ENCODE measurements at regions not wholly inside any gene's neighbourhood (a gene's known extent, or its start where the extent isn't known, plus 50 kb on each side); places are given as distances from the start of the nearest gene placed in this dataset.

DNA sequence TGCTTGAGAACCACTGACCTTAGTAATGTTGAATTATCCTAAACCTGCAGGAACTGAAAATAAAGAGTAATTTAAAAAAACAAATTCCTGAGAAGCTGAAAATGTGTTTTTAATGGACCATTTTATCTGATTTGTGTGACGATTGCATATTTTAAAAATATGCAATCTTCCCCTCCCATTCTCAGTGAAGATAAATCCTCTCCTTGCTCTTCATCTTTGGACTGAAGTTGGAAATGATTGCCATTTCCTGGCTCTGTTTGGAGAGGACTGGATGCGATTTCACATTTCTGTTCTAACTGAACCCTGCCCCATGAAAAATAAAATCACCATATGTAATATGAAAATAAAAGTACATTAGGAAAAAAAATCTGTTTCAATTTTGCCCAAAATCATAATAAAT is 216.3 kb downstream of the SLC6A15 start:
- Mint-ChIP-seq H3K4me1 (ENCODE audit: low read depth) (no peaks in the 10 kb centered on the region), H3K4me3 (no peak overlapping the region), H3K36me3 (ENCODE audit: low read depth) (no peaks in the 10 kb centered on the region), H3K27ac (no peak overlapping the region), H3K9me3 (no peaks in the 10 kb centered on the region), H3K27me3 (ENCODE audit: insufficient read depth) (no peaks in the 10 kb centered on the region)
- intact Hi-C loops (cut with micrococcal nuclease) = no loop called here
- DNase-seq (ENCODE audit: low spot score) = no peak

GRCh38 chr12:84694116-84694515 is 218.5 kb downstream of the SLC6A15 start:
- H3K27ac Mint-ChIP-seq = no peak overlapping the region
- H3K27me3 Mint-ChIP-seq (ENCODE audit: insufficient read depth) = no peaks in the 10 kb centered on the region
- H3K4me3 Mint-ChIP-seq = no peak overlapping the region
- intact Hi-C loops (cut with micrococcal nuclease) = no loop called here
- no peaks in the 10 kb centered on the region for H3K4me1 Mint-ChIP-seq (ENCODE audit: low read depth)
- no peak for DNase-seq (ENCODE audit: low spot score)
- H3K36me3 Mint-ChIP-seq (ENCODE audit: low read depth) = no peaks in the 10 kb centered on the region
- no peaks in the 10 kb centered on the region for H3K9me3 Mint-ChIP-seq

DNA sequence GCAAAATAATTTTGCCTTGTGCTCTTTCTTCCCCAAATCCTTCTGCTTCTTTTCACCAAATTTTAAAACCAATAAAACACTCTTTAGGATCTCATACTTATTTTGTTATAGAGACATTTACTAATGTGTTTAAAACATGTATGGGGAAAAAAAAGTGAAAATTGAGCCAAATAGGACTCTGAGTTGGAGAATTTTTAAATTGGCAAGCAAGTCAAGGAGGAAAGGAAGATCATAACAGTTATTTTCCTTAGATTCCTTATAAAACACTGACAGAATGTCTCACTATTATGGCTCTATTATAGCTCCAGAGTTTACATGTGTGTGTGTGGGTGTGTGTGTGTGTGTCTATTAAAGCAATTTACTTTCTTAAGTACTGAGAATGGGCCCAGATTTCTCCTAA is 220.5 kb downstream of the SLC6A15 start:
- no peaks in the 10 kb centered on the region for H3K9me3 Mint-ChIP-seq
- DNase-seq (ENCODE audit: low spot score) = no peak
- intact Hi-C loops (cut with micrococcal nuclease) = no loop called here
- H3K27me3 Mint-ChIP-seq (ENCODE audit: insufficient read depth) = no peaks in the 10 kb centered on the region
- H3K36me3 Mint-ChIP-seq (ENCODE audit: low read depth) = no peaks in the 10 kb centered on the region
- no peaks in the 10 kb centered on the region for H3K4me1 Mint-ChIP-seq (ENCODE audit: low read depth)
- no peak overlapping the region for H3K27ac Mint-ChIP-seq
- H3K4me3 Mint-ChIP-seq = no peak overlapping the region

- H3K9me3 Mint-ChIP-seq = no peaks in the 10 kb centered on the region
- no peaks in the 10 kb centered on the region for H3K27me3 Mint-ChIP-seq (ENCODE audit: insufficient read depth)
- H3K4me3 Mint-ChIP-seq = no peak overlapping the region
- no peaks in the 10 kb centered on the region for H3K36me3 Mint-ChIP-seq (ENCODE audit: low read depth)
- intact Hi-C loops (cut with micrococcal nuclease) = no loop called here
- no peaks in the 10 kb centered on the region for H3K4me1 Mint-ChIP-seq (ENCODE audit: low read depth)
- no peak for DNase-seq (ENCODE audit: low spot score)
- H3K27ac Mint-ChIP-seq = no peak overlapping the region
These were observed 221.3 kb downstream of the SLC6A15 start for GRCh38 chr12:84691266-84691665.

- Mint-ChIP-seq H3K36me3 (ENCODE audit: low read depth) (no peaks in the 10 kb centered on the region), H3K27ac (no peak overlapping the region), H3K4me3 (no peak overlapping the region), H3K27me3 (ENCODE audit: insufficient read depth) (no peaks in the 10 kb centered on the region), H3K4me1 (ENCODE audit: low read depth) (no peaks in the 10 kb centered on the region), H3K9me3 (no peaks in the 10 kb centered on the region)
- no peak for DNase-seq (ENCODE audit: low spot score)
- intact Hi-C loops (cut with micrococcal nuclease) = no loop called here
These were observed 223.0 kb downstream of the SLC6A15 start for GRCh38 chr12:84689638-84690037.

DNA sequence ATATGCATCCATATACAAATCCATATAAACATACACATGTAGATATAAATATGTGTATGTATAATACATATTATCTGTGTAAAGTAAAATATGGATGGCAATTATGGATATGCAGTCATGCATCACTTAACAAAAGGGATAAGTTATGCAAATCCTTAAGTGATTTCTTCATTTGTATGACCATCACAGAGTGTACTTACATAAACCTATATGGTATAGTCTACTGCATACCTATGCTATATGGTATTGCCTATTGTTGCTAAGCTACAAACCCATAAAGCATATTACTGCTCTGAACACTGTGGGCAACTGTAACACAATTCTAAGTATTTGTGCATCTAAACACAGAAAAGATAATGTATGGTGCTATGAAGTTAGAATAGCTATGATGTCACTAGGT is 227.2 kb downstream of the SLC6A15 start:
- H3K4me1 Mint-ChIP-seq (ENCODE audit: low read depth) = no peaks in the 10 kb centered on the region
- H3K27ac Mint-ChIP-seq = no peak overlapping the region
- no peaks in the 10 kb centered on the region for H3K36me3 Mint-ChIP-seq (ENCODE audit: low read depth)
- H3K9me3 Mint-ChIP-seq = no peaks in the 10 kb centered on the region
- no peak for DNase-seq (ENCODE audit: low spot score)
- H3K4me3 Mint-ChIP-seq = no peak overlapping the region
- intact Hi-C loops (cut with micrococcal nuclease) = no loop called here
- H3K27me3 Mint-ChIP-seq (ENCODE audit: insufficient read depth) = no peaks in the 10 kb centered on the region

DNA sequence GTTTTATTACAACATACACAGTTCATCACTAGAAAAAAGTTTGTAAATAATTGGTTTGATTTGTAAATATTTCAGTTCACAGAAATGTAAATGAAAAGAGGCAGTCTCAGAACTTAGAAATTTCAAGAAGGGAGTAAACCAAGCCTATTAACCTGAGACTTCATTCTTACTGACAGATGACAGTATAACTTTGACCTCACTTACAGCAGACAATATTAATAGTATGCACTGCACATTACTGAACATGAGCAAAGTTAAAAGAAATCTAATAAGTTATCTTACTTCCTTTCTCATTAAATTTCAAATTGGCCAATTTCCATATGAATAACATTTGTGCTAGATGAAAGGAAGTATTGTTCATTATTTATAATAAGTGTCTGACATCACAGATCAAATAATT is 235.8 kb downstream of the SLC6A15 start:
- Mint-ChIP-seq H3K36me3 (ENCODE audit: low read depth) (no peaks in the 10 kb centered on the region), H3K9me3 (no peaks in the 10 kb centered on the region), H3K27me3 (ENCODE audit: insufficient read depth) (no peaks in the 10 kb centered on the region), H3K4me3 (no peak overlapping the region), H3K27ac (no peak overlapping the region), H3K4me1 (ENCODE audit: low read depth) (no peaks in the 10 kb centered on the region)
- no peak for DNase-seq (ENCODE audit: low spot score)
- intact Hi-C loops (cut with micrococcal nuclease) = no loop called here

- H3K4me1 Mint-ChIP-seq (ENCODE audit: low read depth) = no peaks in the 10 kb centered on the region
- H3K27me3 Mint-ChIP-seq (ENCODE audit: insufficient read depth) = no peaks in the 10 kb centered on the region
- intact Hi-C loops (cut with micrococcal nuclease) = no loop called here
These were observed 250.8 kb downstream of the SLC6A15 start for GRCh38 chr12:84661786-84662185.

GRCh38 chr12:84660139-84660538 is 252.5 kb downstream of the SLC6A15 start:
- Mint-ChIP-seq H3K4me1 (ENCODE audit: low read depth) (no peaks in the 10 kb centered on the region), H3K36me3 (ENCODE audit: low read depth) (no peaks in the 10 kb centered on the region), H3K27ac (no peak overlapping the region), H3K4me3 (no peak overlapping the region), H3K27me3 (ENCODE audit: insufficient read depth) (no peaks in the 10 kb centered on the region), H3K9me3 (no peaks in the 10 kb centered on the region)
- DNase-seq (ENCODE audit: low spot score) = no peak
- intact Hi-C loops (cut with micrococcal nuclease) = no loop called here

More at GRCh38 chr12:84661786-84662185, 250.8 kb downstream of the SLC6A15 start:
- no peak for DNase-seq (ENCODE audit: low spot score)
- no peak overlapping the region for H3K27ac Mint-ChIP-seq
- H3K9me3 Mint-ChIP-seq = no peaks in the 10 kb centered on the region
- H3K4me3 Mint-ChIP-seq = no peak overlapping the region
- no peaks in the 10 kb centered on the region for H3K36me3 Mint-ChIP-seq (ENCODE audit: low read depth)

GRCh38 chr12:84658877-84659276 is 253.7 kb downstream of the SLC6A15 start:
- Mint-ChIP-seq H3K9me3 (no peaks in the 10 kb centered on the region), H3K36me3 (ENCODE audit: low read depth) (no peaks in the 10 kb centered on the region), H3K27me3 (ENCODE audit: insufficient read depth) (no peaks in the 10 kb centered on the region), H3K27ac (no peak overlapping the region), H3K4me3 (no peak overlapping the region), H3K4me1 (ENCODE audit: low read depth) (no peaks in the 10 kb centered on the region)
- intact Hi-C loops (cut with micrococcal nuclease) = no loop called here
- DNase-seq (ENCODE audit: low spot score) = no peak

- H3K27ac Mint-ChIP-seq = no peak overlapping the region
- intact Hi-C loops (cut with micrococcal nuclease) = no loop called here
- DNase-seq (ENCODE audit: low spot score) = no peak
- H3K4me1 Mint-ChIP-seq (ENCODE audit: low read depth) = no peaks in the 10 kb centered on the region
- no peaks in the 10 kb centered on the region for H3K36me3 Mint-ChIP-seq (ENCODE audit: low read depth)
- H3K4me3 Mint-ChIP-seq = no peak overlapping the region
- H3K27me3 Mint-ChIP-seq (ENCODE audit: insufficient read depth) = no peaks in the 10 kb centered on the region
- H3K9me3 Mint-ChIP-seq = no peaks in the 10 kb centered on the region
These were observed 255.9 kb downstream of the SLC6A15 start for GRCh38 chr12:84656705-84657104.

GRCh38 chr12:84653482-84653881 is 259.1 kb downstream of the SLC6A15 start:
- no peaks in the 10 kb centered on the region for H3K4me1 Mint-ChIP-seq (ENCODE audit: low read depth)
- intact Hi-C loops (cut with micrococcal nuclease) = no loop called here
- no peaks in the 10 kb centered on the region for H3K36me3 Mint-ChIP-seq (ENCODE audit: low read depth)
- no peak for DNase-seq (ENCODE audit: low spot score)
- H3K27me3 Mint-ChIP-seq (ENCODE audit: insufficient read depth) = no peaks in the 10 kb centered on the region
- no peaks in the 10 kb centered on the region for H3K9me3 Mint-ChIP-seq
- H3K4me3 Mint-ChIP-seq = no peak overlapping the region
- no peak overlapping the region for H3K27ac Mint-ChIP-seq

DNA sequence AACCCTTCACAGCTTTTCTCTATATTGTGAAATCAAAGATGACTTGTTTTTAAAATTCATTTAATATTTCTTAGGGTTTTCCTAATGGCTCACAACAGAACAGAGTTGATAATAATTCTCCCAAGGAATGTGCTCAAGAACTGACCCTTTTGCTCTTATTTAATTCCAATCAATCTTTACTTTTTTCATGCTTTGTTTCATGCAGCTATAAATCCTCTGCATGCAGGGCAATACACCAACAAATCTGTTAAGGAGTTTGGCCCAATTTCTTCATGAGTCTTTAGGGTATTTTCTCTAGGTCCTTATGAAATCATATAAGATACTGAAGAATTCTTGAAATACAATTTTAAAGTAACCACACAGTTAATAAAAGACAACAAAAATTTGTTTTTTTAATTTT is 264.2 kb downstream of the SLC6A15 start:
- Mint-ChIP-seq H3K4me1 (ENCODE audit: low read depth) (no peaks in the 10 kb centered on the region), H3K27ac (no peak overlapping the region), H3K9me3 (no peaks in the 10 kb centered on the region), H3K36me3 (ENCODE audit: low read depth) (no peaks in the 10 kb centered on the region), H3K27me3 (ENCODE audit: insufficient read depth) (no peaks in the 10 kb centered on the region), H3K4me3 (no peak overlapping the region)
- intact Hi-C loops (cut with micrococcal nuclease) = no loop called here
- no peak for DNase-seq (ENCODE audit: low spot score)

- Mint-ChIP-seq H3K4me1 (ENCODE audit: low read depth) (no peaks in the 10 kb centered on the region), H3K36me3 (ENCODE audit: low read depth) (no peaks in the 10 kb centered on the region), H3K4me3 (no peak overlapping the region), H3K27ac (no peak overlapping the region), H3K27me3 (ENCODE audit: insufficient read depth) (no peaks in the 10 kb centered on the region), H3K9me3 (no peaks in the 10 kb centered on the region)
- intact Hi-C loops (cut with micrococcal nuclease) = no loop called here
- no peak for DNase-seq (ENCODE audit: low spot score)
These were observed 267.7 kb downstream of the SLC6A15 start for GRCh38 chr12:84644908-84645307.

Data from activated T-helper 1 cell treated with anti-CD3 and anti-CD28 coated beads, Interleukin-12 subunit alpha, Interleukin-12 subunit beta, Interleukin-2, Interleukin-4 antibody, amounts not matched to agents 30 ng/mL and 10 ng/mL and 1 ng/mL, durations not matched to agents 14 hours and 24 hours and 36 hours (primary cell).